ENCODE measurements at regions not wholly inside any gene's neighbourhood (a gene's known extent, or its start where the extent isn't known, plus 50 kb on each side); places are given as distances from the start of the nearest gene placed in this dataset.
"Not testable (repeated sequence)": the region's sequence is repeated elsewhere in the genome, so short reads cannot be mapped to it uniquely, and the experiment has no call there.

DNA sequence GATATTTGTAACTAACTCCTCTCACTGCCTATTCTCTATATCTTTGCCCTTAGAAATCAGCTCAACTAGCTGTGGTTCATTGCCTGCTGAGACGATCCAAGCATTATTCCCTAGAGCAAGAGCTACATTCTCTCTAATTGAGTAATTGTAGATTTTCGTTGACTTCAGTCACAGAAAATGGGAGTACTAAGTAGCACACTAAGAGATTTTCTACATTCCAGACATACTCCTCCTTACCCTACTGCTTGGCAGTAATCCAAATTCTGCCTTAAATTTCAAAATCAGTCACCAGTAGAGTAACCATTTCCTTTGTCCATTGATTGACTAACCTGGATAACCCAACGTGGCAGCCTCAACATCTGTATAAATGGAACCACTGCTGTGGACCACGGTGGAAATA is 1786.8 kb downstream of the SLITRK5 start:
- H3K27ac ChIP-seq (ENCODE audit: low read depth, low read length, severe bottlenecking): no peak overlapping the region
- no peaks in the 10 kb centered on the region for H3K36me3 ChIP-seq (ENCODE audit: control insufficient read depth, insufficient read depth, low read length)
- no peaks in the 10 kb centered on the region for H3K9me3 ChIP-seq (ENCODE audit: control insufficient read depth, low read length)
- 80% methylated on average over 1 of the region's 4 CpGs; no CpG with 5 or more reads in 1 of the 2 experiments for WGBS, 2 experiments (ENCODE audit: insufficient coverage in 2 of 2)
- H3K4me3 ChIP-seq (ENCODE audit: extremely low read depth, insufficient read depth, low read length, poor library complexity, severe bottlenecking): no peak overlapping the region
- H3K4me1 ChIP-seq (ENCODE audit: control insufficient read depth, insufficient read depth, low read length, poor library complexity, severe bottlenecking): no peaks in the 10 kb centered on the region

DNA sequence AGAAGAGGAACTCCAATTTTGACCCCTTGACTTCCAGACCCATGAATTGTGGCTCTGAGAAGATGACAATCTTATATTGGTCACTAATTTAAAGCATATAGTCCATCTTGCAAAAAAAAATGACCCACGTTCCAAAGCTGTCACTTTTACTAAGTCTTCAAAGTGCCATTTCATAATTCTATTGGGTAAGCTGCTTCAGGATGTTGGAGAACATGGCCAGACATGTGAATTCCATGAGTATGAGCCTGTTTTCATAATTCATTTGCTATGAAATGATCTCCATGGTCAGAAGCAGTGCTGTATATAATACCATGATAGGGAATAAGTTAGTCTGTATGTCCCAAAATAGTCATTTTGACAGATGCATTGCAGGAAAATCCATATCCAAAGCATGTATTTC is 1787.3 kb downstream of the SLITRK5 start:
- no CpG with 5 or more reads among the region's 1 CpG for WGBS, 2 experiments (ENCODE audit: insufficient coverage in 2 of 2)
- no peaks in the 10 kb centered on the region for H3K4me1 ChIP-seq (ENCODE audit: control insufficient read depth, insufficient read depth, low read length, poor library complexity, severe bottlenecking)
- H3K4me3 ChIP-seq (ENCODE audit: extremely low read depth, insufficient read depth, low read length, poor library complexity, severe bottlenecking): no peak overlapping the region
- no peaks in the 10 kb centered on the region for H3K36me3 ChIP-seq (ENCODE audit: control insufficient read depth, insufficient read depth, low read length)
- H3K9me3 ChIP-seq (ENCODE audit: control insufficient read depth, low read length): no peaks in the 10 kb centered on the region
- H3K27ac ChIP-seq (ENCODE audit: low read depth, low read length, severe bottlenecking): no peak overlapping the region

DNA sequence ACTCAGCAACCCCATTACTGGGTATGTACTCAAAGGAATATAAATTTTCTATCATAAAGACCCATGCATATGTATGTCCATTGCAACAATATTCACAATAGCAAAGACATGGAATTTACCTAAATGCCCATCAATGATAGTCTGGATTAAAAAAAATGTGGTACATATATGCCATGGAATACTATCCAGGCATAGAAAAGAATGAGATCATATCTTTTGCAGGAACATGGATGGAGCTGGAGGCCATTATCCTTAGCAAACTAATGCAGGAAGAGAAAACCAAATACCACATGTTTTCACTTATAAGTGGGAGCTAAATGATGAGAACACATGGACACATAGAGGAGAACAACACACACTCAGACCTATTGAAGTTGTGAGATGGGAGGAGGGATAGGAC is 1789.7 kb downstream of the SLITRK5 start:
- not testable (repeated sequence) for H3K27ac ChIP-seq (ENCODE audit: low read depth, low read length, severe bottlenecking); H3K9me3 ChIP-seq (ENCODE audit: control insufficient read depth, low read length); H3K36me3 ChIP-seq (ENCODE audit: control insufficient read depth, insufficient read depth, low read length); H3K4me3 ChIP-seq (ENCODE audit: extremely low read depth, insufficient read depth, low read length, poor library complexity, severe bottlenecking); H3K4me1 ChIP-seq (ENCODE audit: control insufficient read depth, insufficient read depth, low read length, poor library complexity, severe bottlenecking)

DNA sequence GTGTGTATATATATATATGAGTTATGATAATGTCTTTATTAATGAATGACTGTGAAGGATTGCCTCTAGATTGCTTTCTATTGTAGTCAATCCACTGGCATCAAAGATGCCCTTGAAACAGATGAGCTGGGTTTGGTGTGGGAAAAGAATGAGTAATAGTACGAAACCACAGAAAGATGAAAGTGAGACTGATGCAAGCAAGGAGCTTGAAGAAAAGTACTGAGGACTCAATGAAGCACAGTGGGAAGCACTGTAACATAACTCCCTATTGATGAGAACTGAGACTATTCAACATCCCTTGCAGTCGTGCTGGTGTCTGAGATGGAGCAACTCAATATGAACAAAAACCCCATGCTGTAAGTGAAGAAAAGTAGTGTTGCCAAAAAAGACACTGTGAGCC is 1794.2 kb downstream of the SLITRK5 start:
- H3K4me3 ChIP-seq (ENCODE audit: extremely low read depth, insufficient read depth, low read length, poor library complexity, severe bottlenecking): no peak overlapping the region
- H3K4me1 ChIP-seq (ENCODE audit: control insufficient read depth, insufficient read depth, low read length, poor library complexity, severe bottlenecking): no peaks in the 10 kb centered on the region
- no peak overlapping the region for H3K27ac ChIP-seq (ENCODE audit: low read depth, low read length, severe bottlenecking)
- no peaks in the 10 kb centered on the region for H3K9me3 ChIP-seq (ENCODE audit: control insufficient read depth, low read length)
- 57% methylated on average over 1 of the region's 2 CpGs; no CpG with 5 or more reads in 1 of the 2 experiments for WGBS, 2 experiments (ENCODE audit: insufficient coverage in 2 of 2)
- H3K36me3 ChIP-seq (ENCODE audit: control insufficient read depth, insufficient read depth, low read length): no peaks in the 10 kb centered on the region

DNA sequence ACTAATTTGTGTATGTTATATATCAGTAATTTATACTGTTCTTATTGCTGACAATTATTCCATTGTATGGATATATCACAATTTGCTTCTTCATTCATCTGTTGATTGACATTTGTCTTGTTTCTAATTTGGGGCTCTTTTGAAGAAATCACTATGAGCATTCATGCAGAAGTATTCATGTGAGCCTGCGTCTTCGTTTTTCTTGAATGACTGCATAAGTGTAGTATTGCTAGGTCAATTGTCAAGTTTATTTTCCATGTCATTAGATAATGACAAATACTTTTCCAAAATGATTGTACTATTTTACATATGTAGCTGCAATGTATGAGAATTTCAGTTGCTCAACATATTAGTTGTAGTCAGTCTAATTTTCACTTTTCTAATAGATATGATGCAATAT is 1796.9 kb downstream of the SLITRK5 start:
- WGBS, 2 experiments (ENCODE audit: insufficient coverage in 2 of 2): 100% methylated on average over 2 of the region's 2 CpGs; no CpG with 5 or more reads in 1 of the 2 experiments
- no peaks in the 10 kb centered on the region for H3K36me3 ChIP-seq (ENCODE audit: control insufficient read depth, insufficient read depth, low read length)
- no peaks in the 10 kb centered on the region for H3K9me3 ChIP-seq (ENCODE audit: control insufficient read depth, low read length)

DNA sequence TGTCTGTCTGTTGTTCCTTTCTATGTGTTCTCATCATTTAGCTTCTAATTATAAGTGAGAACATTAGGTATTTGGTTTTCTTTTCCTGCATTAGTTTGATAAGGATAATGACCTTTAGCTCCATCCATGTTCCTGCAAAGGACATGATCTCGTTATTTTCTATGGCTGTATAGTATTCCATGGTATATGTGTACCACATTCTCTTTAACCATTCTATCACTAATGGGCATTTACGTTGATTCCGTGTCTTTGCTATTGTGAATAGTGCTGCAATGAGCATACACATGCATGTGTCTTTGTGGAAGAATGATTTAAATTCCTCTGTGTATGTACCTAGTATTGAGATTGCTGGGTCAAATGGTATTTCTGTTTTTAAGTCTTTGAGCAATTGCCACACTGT is 1799.7 kb downstream of the SLITRK5 start:
- H3K36me3 ChIP-seq (ENCODE audit: control insufficient read depth, insufficient read depth, low read length): no peaks in the 10 kb centered on the region
- WGBS, 2 experiments (ENCODE audit: insufficient coverage in 2 of 2): no CpG with 5 or more reads among the region's 3 CpGs
- no peak overlapping the region for H3K4me3 ChIP-seq (ENCODE audit: extremely low read depth, insufficient read depth, low read length, poor library complexity, severe bottlenecking)
- H3K27ac ChIP-seq (ENCODE audit: low read depth, low read length, severe bottlenecking): no peak overlapping the region
- H3K9me3 ChIP-seq (ENCODE audit: control insufficient read depth, low read length): peaks cover 3% of the 10 kb centered on the region
- no peaks in the 10 kb centered on the region for H3K4me1 ChIP-seq (ENCODE audit: control insufficient read depth, insufficient read depth, low read length, poor library complexity, severe bottlenecking)

More for the DNA sequence above, 1796.9 kb downstream of the SLITRK5 start:
- H3K4me3 ChIP-seq (ENCODE audit: extremely low read depth, insufficient read depth, low read length, poor library complexity, severe bottlenecking): no peak overlapping the region
- no peaks in the 10 kb centered on the region for H3K4me1 ChIP-seq (ENCODE audit: control insufficient read depth, insufficient read depth, low read length, poor library complexity, severe bottlenecking)
- no peak overlapping the region for H3K27ac ChIP-seq (ENCODE audit: low read depth, low read length, severe bottlenecking)

DNA sequence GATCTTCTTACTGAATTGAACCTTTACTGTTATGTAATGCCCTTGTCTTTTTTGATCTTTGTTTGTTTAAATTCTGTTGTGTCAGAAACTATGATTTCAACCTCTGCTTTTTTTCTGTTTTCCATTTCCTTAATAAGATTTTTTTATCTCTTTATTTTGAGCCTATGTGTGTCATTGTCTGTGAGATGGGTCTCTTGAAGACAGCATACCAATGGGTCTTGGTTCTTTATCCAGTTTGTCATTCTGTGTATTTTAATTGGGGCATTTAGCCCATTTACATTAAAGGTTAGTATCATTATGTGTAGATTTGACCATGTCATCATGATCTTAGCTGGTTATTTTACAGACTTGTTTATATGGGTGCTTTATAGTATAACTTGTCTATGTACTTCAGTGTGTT is 1803.3 kb downstream of the SLITRK5 start:
- Histone ChIP-seq H3K36me3 (ENCODE audit: control insufficient read depth, insufficient read depth, low read length) (no peaks in the 10 kb centered on the region), H3K4me3 (ENCODE audit: extremely low read depth, insufficient read depth, low read length, poor library complexity, severe bottlenecking) (no peak overlapping the region), H3K9me3 (ENCODE audit: control insufficient read depth, low read length) (peaks cover 3% of the 10 kb centered on the region), H3K4me1 (ENCODE audit: control insufficient read depth, insufficient read depth, low read length, poor library complexity, severe bottlenecking) (no peaks in the 10 kb centered on the region), H3K27ac (ENCODE audit: low read depth, low read length, severe bottlenecking) (no peak overlapping the region)

DNA sequence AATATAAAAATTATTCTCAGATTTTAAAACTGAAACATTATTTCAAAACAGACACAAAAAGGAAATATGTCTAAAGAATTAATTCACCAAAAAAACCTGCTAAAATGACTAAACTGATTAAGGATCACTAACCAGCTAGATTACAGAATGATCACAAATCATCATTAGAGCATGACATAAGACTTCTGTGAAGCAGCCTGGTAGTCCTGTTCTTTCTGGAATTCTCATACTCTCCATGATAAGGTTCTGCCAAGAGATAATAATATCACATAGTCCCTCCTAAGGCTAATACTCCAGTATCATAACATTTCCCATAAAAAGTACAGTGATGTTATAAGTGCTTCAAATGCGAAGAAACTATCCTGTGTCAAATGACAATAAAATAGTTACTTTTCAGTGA is 1814.9 kb downstream of the SLITRK5 start:
- no peaks in the 10 kb centered on the region for H3K4me1 ChIP-seq (ENCODE audit: control insufficient read depth, insufficient read depth, low read length, poor library complexity, severe bottlenecking)
- no peak overlapping the region for H3K27ac ChIP-seq (ENCODE audit: low read depth, low read length, severe bottlenecking)
- WGBS, 2 experiments (ENCODE audit: insufficient coverage in 2 of 2): no CpG with 5 or more reads among the region's 1 CpG
- no peak overlapping the region for H3K4me3 ChIP-seq (ENCODE audit: extremely low read depth, insufficient read depth, low read length, poor library complexity, severe bottlenecking)
- H3K9me3 ChIP-seq (ENCODE audit: control insufficient read depth, low read length): no peaks in the 10 kb centered on the region
- no peaks in the 10 kb centered on the region for H3K36me3 ChIP-seq (ENCODE audit: control insufficient read depth, insufficient read depth, low read length)

DNA sequence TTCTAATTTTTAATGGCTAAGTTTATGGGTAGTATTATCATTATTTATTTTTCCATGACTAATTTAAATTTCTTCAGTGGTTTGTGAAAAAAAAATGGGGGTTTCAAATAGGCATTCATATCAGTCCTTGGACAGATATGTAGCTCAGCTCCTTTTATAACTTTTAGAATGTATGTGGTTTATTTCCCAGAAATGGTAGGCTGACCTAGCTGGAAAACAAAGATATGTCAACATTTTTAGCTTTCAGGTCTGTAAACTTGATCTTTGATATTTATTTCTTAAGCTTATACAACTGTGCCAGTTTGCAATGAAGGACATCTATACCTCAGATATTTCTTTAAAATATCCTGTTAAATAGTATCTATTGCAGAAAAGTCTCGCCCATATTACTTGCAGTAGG is 1815.5 kb downstream of the SLITRK5 start:
- Histone ChIP-seq H3K36me3 (ENCODE audit: control insufficient read depth, insufficient read depth, low read length) (no peaks in the 10 kb centered on the region), H3K4me1 (ENCODE audit: control insufficient read depth, insufficient read depth, low read length, poor library complexity, severe bottlenecking) (no peaks in the 10 kb centered on the region), H3K27ac (ENCODE audit: low read depth, low read length, severe bottlenecking) (no peak overlapping the region), H3K9me3 (ENCODE audit: control insufficient read depth, low read length) (no peaks in the 10 kb centered on the region), H3K4me3 (ENCODE audit: extremely low read depth, insufficient read depth, low read length, poor library complexity, severe bottlenecking) (no peak overlapping the region)
- no CpG with 5 or more reads among the region's 1 CpG for WGBS, 2 experiments (ENCODE audit: insufficient coverage in 2 of 2)

DNA sequence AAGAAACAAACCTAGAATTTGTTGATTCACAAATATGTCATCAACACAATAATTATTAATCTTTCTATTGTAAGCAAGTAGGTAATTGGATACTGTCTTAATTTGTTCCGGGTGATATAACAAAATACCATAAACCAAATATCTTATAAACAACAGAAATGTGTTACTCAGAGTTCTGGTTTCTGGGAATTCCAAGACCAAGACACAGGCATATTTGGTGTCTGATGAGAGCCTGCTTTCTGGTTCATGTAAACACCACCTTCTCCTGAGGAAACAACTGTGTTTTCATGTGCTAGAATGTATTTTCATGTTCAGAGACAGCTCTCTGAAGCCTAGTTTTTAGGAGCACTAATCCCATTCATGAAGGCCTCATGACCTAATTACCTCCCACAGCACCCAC is 1819.5 kb downstream of the SLITRK5 start:
- WGBS, 2 experiments (ENCODE audit: insufficient coverage in 2 of 2): no CpG with 5 or more reads among the region's 1 CpG
- H3K27ac ChIP-seq (ENCODE audit: low read depth, low read length, severe bottlenecking): no peak overlapping the region
- no peaks in the 10 kb centered on the region for H3K36me3 ChIP-seq (ENCODE audit: control insufficient read depth, insufficient read depth, low read length)
- H3K4me3 ChIP-seq (ENCODE audit: extremely low read depth, insufficient read depth, low read length, poor library complexity, severe bottlenecking): no peak overlapping the region
- H3K4me1 ChIP-seq (ENCODE audit: control insufficient read depth, insufficient read depth, low read length, poor library complexity, severe bottlenecking): no peaks in the 10 kb centered on the region
- H3K9me3 ChIP-seq (ENCODE audit: control insufficient read depth, low read length): no peaks in the 10 kb centered on the region

DNA sequence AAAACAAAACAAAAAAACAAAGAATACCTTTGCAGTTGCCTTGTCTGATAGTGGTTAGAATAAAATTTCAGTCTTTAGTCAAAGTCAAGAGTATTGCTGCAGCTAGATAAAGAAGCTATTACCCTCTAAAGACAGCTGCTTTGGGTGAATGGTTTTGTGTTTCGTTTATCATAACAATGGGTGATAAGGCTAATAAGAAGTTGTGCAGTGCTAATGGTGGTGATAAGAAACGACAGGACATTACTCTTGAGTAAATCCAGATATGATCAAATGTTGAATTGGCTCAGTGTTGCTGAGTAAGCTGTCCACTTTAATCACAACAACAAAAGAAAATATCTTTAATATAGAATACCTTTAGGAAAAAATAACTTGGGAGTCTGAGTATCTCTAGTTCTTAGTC is 1825.3 kb downstream of the SLITRK5 start:
- WGBS, 2 experiments (ENCODE audit: insufficient coverage in 2 of 2): 88% methylated on average over 1 of the region's 2 CpGs; no CpG with 5 or more reads in 1 of the 2 experiments
- Histone ChIP-seq H3K4me3 (ENCODE audit: extremely low read depth, insufficient read depth, low read length, poor library complexity, severe bottlenecking) (no peak overlapping the region), H3K27ac (ENCODE audit: low read depth, low read length, severe bottlenecking) (no peak overlapping the region)

DNA sequence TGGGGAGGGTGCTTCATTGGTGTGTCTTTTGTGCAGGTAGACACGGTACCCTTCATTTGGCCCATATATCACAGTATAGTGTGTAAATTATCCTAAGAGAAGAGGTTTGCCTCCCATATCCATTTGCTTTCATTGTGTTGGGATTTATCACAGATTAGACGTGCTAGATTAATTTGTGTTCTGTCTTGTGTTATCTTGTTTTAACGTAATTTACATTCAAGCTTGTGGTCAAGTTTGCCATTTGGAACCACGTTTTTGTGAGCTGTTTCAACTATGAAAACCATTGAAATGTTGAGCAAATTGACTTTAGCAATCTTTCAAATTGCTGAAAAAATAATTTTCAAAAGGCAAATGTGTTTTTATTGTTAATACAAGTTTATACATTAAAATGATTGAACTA is 1826.5 kb downstream of the SLITRK5 start:
- Histone ChIP-seq H3K4me3 (ENCODE audit: extremely low read depth, insufficient read depth, low read length, poor library complexity, severe bottlenecking) (no peak overlapping the region), H3K27ac (ENCODE audit: low read depth, low read length, severe bottlenecking) (no peak overlapping the region), H3K4me1 (ENCODE audit: control insufficient read depth, insufficient read depth, low read length, poor library complexity, severe bottlenecking) (no peaks in the 10 kb centered on the region), H3K36me3 (ENCODE audit: control insufficient read depth, insufficient read depth, low read length) (no peaks in the 10 kb centered on the region), H3K9me3 (ENCODE audit: control insufficient read depth, low read length) (no peaks in the 10 kb centered on the region)
- WGBS, 2 experiments (ENCODE audit: insufficient coverage in 2 of 2): 84 to 94% methylated on average over 2 to 3 of the region's 4 CpGs

More for the DNA sequence above, 1825.3 kb downstream of the SLITRK5 start:
- Histone ChIP-seq H3K36me3 (ENCODE audit: control insufficient read depth, insufficient read depth, low read length) (no peaks in the 10 kb centered on the region), H3K9me3 (ENCODE audit: control insufficient read depth, low read length) (no peaks in the 10 kb centered on the region), H3K4me1 (ENCODE audit: control insufficient read depth, insufficient read depth, low read length, poor library complexity, severe bottlenecking) (no peaks in the 10 kb centered on the region)

Measured in mesodermal cell (in vitro differentiated cells).